GM19043 (cell line): ENCODE measurements at regions not wholly inside any gene's neighbourhood (a gene's known extent, or its start where the extent isn't known, plus 50 kb on each side); places are given as distances from the start of the nearest gene placed in this dataset.
"Not testable (repeated sequence)": the region's sequence is repeated elsewhere in the genome, so short reads cannot be mapped to it uniquely, and the experiment has no call there.

ENCODE experiments used
- ATAC-seq: cut with Tn5 transposase; IDR thresholded peaks from one replicate; pipeline ENCODE4 v1.9.1; 2021; ENCODE audit warnings: low read depth; ENCODE audit not compliant: unreplicated experiment

DNA sequence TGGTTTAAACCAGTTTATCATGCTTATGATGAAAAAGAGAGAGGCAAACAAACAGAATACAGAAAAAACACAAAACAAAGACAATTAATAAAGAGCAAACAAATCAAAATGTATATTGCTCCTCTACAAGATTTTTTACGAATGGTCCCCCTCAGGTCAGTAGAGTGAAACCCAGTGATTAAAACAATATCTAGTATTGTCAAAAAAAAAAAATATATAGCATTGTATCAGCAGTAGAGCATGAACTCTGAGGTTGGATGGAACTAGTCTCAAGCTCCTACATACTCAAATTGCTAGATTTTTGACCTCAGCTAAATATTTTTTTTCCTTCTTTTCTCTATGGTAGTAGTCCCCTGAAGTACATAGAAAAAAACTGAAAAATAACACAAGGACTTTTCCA lies 290.3 kb upstream of the LUZP2 start:
- no peak for ATAC-seq

DNA sequence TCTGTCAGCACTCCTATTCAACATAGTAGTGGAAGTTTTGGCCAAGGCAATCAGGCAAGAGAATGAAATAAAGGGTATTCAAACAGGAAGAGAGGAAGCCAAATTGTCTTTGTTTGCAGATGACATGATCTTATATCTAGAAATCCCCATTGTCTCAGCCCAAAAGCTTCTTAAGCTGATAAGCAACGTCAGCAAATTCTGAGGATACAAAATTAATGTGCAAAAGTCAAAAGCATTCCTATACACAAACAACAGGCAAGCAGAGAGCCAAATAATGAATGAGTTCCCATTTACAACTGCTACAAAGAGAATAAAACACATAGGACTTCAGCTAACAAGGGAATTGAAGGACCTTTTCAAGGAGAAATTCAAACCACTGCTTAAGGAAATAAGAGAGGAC lies 280.4 kb upstream of the LUZP2 start:
- ATAC-seq = no peak

DNA sequence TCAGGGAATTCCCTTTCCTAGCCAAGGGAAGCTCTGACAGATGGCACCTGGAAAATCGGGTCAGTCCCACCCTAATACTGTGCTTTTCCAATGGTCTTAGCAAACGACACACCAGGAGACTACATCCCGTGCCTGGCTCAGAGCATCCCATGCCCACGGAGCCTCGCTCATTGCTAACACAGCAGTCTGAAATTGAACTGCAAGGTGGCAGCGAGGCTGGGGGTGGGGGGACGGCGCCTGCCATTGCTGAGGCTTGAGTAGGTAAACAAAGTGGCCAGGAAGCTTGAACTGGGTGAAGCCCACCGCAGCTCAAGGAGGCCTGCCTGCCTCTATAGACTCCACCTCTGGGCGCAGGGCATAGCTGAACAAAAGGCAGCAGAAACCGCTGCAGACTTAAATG lies 279.5 kb upstream of the LUZP2 start:
- not testable (repeated sequence) for ATAC-seq

DNA sequence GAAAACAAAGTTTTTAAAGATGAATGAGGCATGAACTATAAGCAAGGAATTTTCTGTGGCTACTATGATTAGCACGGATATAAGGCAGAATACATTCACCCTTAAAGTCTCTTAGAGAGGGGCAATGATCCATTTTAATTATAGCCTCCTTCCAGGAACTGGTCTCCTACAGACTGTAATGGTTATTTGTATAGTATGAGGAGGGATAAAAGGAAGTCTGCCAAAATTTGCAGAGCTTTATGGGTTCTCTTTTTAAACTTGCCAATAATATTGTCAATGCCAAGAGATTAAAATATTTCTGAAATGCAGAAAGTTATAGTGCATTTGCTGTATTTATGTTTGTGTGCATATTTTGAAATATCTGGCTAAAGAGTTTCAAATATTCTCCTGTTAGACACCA lies 271.4 kb upstream of the LUZP2 start:
- no peak for ATAC-seq

DNA sequence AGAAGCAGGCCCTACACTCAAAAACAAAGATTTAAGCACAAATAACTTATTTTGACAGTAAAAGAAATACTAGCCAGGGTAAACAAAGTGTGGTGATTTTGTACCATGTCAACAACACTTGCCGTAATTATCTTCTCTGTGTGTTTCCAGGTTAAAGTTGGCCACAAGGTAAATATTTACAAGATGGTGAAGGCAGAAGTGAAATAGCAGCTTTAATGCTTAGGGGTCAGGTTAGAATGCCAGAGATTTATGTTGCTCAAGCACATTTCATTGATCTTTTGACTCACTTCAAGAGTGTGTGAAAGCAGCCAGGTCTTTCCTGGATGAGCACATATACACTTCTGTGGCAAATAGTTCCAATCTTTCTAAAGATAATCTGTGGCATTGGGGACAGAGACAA lies 270.2 kb upstream of the LUZP2 start:
- no peak for ATAC-seq

DNA sequence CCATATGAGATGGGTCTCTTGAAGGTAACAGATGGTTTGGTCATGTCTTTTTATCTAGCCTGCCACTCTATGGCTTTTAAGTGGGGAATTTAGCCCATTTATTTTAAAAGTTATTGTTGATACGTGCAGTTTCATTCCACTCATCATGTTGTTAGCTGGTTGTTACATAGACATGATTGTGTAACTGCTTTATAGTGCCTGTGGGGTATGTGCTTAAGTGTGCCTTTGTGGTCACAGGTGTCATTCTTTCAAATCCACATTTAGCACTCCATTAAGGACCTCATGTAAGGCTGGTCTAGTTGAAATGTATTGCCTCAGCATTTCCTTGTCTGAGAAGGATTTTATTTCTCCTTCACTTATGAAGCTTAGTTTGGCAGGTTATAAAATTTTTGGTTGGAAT lies 263.8 kb upstream of the LUZP2 start:
- ATAC-seq = no peak

DNA sequence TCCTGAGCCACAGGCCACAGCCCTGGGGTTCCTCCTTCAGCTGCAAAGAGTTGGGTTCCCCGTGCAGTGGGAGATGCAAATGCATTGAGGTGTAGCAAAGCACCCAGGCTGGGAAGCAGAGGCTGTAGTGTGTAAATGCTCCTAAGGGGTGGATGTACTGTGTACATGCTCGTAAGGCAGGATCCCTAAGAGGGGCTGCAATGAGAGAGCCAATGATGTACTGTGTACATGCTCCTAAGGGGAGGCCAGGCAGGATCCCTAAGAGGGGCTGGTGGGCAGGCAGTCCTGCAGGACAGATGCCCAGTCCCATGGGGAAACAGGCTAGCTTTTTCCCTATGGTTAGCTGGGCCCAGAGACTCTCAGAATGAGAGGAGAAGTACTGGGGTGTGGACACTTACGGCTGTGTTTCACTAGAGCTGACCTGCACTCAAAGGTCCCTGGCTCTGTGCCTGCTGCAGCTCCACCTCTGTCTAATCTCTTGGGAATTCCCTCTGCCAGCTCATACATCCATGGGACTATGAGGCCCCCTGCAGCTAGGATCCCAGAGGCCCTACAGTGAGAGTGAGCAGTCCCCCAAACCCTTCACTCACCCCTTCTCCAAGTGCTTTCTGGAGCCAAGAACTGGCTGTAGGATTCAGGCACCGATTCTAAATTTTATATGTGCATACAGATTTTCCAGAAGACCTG lies 261.9 kb upstream of the LUZP2 start:
- ATAC-seq = no peak

DNA sequence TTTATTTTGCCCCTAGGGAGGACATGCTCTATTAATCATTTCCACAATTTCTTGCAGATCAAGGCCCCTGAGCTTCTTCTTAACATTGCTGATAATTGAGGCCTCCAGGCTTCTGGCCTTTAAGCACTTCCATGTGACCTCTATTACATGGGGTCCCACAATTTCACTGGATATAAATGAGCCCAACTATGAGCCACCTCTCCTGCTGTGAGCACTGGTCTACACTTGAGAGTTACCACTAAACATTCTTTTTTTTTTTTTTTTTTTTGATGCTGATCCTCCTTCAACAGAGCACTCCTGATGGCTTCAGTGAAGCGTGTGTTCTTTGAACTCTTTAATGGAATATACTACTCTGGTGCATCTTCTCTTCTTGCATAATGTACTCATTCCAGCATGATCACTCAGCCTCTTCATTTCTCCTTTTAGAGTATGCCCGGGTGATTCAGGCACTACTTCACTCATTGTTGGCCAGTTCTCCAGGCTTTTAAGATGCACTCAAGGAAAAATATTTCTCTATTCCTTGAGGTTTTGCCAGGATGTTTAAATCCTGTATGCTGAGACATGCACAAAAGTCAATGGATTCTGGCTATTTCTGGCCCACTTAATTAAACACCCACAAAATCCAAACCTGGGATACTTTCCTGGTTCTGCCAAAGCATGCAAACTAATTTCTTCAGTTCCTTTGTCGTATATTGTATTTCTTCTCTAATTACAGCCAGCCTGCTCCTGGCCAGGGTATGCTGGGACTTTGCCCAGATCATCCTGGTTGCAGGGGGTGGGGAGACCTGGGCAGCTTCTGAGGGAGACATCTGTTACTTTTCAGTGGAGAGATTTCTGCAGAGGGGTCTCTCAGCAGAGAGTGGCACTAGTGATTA lies 257.8 kb upstream of the LUZP2 start:
- no peak for ATAC-seq

DNA sequence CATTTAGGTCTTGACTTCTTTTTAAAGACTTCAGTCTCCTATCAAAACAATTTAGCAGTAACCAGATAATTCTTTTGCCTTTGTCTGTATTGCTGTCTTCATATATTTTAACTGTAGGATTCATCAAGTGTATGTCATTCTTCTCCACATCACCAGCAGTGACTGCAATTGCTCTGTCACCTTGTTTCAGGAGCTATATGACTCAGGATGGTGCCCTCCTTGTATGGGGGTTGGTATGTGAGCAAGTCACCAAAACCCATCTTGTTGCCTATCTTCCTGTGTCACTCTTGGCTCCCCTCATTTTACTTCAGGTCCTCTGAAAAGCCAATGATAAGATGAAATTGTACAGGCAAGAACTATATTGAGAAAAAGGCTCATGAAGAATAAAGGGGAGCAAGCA lies 256.9 kb upstream of the LUZP2 start:
- no peak for ATAC-seq

DNA sequence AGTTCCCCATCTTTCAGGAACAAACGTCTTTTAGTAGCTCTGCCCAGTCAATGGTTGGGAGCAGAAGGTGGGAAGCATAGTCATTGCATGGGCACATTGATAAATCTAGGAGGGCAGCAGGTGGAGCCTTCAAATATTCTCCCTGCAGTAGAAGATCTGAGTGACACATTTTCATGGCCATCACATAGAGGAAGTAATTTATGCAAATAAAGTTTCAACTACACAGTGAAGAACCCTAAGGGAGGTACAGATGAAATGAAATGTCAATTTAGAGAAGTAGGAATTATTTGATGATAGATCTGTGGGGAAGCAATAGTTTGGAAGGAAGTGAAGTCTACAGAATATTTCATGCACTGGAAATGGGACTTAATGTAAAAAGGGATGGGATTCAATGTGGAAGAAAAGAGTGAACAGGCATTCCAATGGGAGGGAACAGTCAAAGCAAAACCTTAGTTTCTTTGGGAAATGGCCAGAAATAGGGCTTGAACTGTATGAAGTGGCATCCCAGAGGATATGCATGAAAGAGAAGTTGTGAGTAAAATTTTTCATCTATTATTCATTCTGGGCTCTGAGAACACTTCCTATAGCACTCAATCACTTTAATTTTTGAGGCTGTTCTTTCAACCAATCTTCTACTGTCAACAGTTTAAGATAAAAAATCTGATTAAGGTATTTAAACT lies 256.2 kb upstream of the LUZP2 start:
- no peak for ATAC-seq

DNA sequence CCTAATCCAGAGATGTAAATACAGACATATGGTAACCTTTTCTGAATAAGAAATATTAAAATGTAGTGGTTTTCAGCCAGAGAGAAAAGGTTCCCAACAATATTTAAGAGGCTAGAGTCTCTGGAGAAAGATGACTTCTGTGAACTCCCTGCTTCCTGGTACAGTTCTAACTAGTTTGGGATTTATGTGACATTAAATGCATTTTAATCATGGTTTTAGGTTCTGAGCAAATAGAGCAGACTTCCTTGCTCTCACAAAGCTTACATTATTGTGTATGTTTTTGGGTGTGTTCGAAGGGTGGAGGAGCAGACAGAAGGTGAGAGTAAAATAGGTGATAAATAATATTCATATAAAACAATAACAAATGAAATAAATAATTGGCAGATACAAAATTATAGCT lies 250.1 kb upstream of the LUZP2 start:
- no peak for ATAC-seq

DNA sequence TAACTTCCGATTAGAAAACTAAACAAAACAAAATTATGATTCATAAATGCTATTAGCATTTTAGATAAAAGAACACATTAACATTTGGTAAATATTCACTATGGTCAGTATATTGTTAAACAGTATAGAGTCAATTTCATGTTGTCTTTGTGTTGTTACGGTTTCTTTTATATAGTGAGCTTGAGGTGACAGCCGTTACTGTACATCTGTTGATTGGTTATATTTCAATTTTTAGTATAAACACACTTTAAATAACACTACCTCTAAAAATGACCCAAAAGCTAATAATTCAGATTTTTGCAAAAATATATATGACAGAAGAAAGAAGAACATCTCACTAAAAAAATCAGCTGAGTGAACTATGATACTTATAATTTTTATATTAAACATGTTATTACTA lies 249.0 kb upstream of the LUZP2 start:
- ATAC-seq = no peak

DNA sequence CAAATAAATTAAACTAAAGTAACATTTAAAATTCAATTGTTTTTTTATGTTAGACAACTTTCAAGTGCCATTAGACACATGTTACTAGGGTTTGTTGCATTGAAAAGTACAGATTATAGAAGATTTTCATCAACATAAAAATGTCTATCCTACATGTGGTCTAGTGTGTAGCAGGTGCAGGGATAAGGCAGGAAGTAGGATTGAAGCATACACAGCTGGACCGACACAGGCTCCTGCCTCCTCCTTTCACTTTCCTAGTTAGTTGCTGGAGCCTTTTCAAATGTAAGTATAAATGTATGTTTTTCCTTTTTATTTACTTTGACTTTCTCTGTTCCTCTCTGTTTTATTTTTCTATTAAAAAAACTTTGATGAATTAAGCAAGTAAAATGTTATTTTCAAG lies 246.9 kb upstream of the LUZP2 start:
- ATAC-seq = no peak

DNA sequence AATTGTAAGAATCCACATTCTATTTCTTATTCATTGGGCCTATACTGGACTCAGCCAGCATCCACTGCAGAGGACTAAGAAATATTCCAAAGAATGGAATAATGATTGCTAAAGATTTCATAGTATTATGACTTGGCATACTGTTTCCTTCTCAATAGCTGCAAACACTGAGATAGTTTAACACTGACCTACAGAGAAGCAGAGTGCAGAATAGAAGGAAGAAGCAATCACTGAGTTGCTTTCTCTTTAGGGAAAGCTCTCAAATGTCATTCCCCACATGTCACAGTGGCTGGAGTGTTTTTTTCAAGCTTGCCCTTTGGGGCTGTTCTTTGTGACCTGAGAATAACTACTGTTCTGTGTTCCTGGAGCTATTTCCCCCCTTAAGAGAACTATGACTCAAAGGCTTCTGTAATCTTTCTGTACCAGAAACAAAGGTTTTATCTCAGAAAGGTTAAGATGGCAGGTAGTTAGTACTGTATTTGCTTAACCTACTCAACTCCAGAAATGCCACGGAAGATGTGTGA lies 243.6 kb upstream of the LUZP2 start:
- ATAC-seq = no peak

DNA sequence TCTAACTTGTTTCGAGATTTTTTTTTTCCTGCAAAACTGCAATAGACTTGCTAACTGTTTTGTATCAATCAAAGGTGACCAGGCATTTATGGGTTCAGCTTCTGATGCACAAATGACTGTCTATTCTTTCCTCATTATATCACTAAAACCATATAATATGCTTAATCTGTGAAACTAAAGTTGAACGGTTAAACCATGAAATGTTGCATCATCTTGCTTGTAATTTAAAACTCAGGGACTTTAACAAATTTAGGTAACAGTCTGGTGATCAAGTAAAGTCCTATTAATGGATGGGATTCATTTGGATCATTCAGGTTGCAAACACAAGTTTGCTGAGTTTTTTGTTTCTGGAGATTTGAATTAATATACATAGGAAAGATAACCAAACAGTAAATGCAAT lies 232.0 kb upstream of the LUZP2 start:
- ATAC-seq = no peak

DNA sequence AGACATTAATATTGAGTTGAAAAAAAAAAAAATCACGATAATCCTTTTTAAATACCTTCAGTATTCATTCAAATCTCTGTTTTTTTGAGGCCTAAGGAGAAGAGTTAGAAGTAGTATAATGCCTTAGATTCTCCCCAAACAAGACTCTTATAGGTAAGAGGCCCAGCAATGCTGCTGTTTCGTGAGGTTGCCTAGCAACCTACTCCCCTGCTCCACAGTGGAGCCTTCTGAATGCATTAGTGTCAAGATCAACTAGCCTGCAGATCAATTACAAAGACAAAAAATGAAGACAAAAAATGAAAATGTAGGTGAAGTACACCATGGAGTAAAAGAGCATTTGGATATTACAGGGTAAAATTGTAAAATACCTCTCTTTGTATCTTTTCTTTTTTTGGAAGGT lies 229.8 kb upstream of the LUZP2 start:
- no peak for ATAC-seq

DNA sequence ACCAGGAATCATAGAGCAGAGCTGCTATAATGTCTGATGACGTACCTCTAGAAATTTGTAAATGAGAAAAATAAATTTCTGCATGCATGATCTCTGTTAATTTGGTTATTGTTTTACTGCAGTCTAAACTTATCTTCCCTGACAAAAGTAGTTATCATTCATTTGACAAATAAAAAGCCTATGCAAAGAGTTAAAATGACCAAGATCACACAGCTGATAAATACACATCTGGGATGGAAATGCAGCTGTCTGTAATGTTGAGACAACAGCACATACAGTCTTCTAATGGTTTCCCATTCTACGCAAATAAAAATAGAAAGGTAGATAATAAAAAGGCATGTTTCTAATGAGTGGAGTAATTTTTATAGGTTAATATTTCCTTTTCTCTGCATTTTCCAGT lies 225.1 kb upstream of the LUZP2 start:
- no peak for ATAC-seq

DNA sequence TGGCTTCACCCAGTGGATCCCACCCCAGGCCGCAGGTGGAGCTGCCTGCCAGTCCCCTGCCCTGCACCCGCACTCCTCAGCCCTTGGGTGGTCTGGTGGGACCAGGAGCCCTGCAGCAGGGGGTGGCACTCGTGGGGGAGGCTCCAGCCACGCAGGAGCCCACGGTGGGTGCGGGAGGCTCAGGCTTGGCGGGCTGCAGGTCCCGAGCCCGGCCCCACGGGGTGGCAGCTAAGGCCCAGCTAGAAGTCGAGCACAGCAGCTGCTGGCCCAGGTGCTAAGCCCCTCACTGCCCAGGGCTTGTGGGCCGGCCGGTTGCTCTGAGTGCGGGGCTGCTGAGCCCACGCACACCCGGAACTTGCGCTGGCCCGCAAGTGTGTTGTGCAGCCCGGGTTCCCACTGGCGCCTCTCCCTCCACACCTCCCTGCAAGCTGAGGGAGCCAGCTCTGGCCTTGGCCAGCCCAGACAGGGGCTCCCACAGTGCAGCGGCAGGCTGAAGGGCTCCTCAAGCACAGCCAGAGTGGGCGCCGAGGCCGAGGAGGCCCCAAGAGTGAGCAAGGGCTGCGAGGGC lies 222.6 kb upstream of the LUZP2 start:
- not testable (repeated sequence) for ATAC-seq

DNA sequence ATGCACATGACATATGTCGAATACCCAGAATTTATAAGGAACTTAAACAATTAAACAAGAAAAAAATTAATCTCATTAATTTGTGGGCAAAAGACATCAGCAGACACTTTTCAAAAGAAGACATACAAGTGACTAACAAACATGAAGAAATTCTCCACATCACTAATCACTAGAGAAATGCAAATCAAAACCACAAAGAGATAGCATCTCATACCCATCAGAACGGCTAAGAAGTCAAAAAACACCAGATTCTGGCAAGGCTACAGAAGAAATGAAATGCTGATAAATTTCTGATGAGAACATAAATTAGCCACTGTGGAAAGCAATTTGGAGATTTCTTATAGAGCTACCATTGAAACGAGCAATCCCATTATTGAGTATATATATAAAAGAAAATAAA lies 210.6 kb upstream of the LUZP2 start:
- ATAC-seq = no peak

DNA sequence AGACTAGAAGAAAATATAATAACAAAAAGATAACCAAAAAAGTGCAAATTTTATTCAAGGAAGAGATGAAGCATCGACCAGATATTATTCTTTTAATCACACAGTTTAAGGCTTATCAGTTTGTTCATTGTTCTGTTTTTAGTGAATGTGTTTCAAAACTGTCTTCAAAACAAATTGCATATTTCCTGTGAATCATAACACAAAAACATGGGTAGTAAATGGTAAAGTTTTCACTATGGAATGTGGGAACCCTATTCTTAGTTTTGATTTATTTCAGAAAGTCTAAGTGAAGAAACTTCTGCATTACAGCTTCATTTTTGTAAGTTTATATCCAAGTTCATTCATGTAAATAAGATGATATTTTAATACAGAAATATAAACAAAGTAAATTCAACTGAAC lies 207.6 kb upstream of the LUZP2 start:
- ATAC-seq = no peak

DNA sequence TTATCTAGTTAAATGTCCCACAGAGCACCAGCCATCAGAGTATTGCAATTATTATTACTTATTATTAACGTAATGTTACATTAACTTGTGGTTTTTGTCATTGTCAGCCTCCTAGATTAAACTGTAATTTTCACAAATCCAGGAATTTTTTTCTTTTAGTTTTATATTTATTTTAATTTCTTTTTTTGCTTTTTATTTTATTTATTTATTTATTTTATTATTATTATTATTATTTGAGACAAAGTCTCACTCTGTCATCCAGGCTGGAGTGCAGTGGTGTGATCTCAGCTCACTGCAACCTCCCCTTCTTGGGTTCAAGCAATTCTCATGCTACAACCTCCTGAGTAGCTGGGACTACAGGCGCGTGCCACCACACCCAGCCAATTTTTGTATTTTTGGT lies 202.9 kb upstream of the LUZP2 start:
- no peak for ATAC-seq
